H9 (cell line): ENCODE measurements at regions not wholly inside any gene's neighbourhood (a gene's known extent, or its start where the extent isn't known, plus 50 kb on each side); places are given as distances from the start of the nearest gene placed in this dataset.

Experiments used
- DNase-seq: peaks from one replicate; pipeline ENCODE4 v3.0.0-alpha.2; 2017
- H2AFZ ChIP-seq: one replicate; pipeline ENCODE4 v1.6.1; 2013; ENCODE audit warnings: mild to moderate bottlenecking, low read length, control low read depth, moderate library complexity
- H2AK5ac ChIP-seq: 2 replicates; pipeline ENCODE4 v1.6.1; 2013; ENCODE audit warnings: low read length, control low read depth, mixed read lengths; ENCODE audit not compliant: insufficient read length
- H2BK120ac ChIP-seq: one replicate; pipeline ENCODE4 v1.6.1; 2013; ENCODE audit warnings: low read depth, mild to moderate bottlenecking, low read length, control low read depth, inconsistent platforms; ENCODE audit not compliant: poor library complexity, severe bottlenecking
- H2BK12ac ChIP-seq: 2 replicates; pipeline ENCODE4 v1.6.1; 2013; ENCODE audit warnings: low read length, control low read depth, mixed read lengths, low read depth; ENCODE audit not compliant: insufficient read length
- H2BK15ac ChIP-seq: 2 replicates; pipeline ENCODE4 v1.6.1; 2013; ENCODE audit warnings: low read depth, low read length, control low read depth
- H2BK20ac ChIP-seq: one replicate; pipeline ENCODE4 v1.6.1; 2013; ENCODE audit warnings: low read depth, mild to moderate bottlenecking, low read length, control low read depth, inconsistent platforms; ENCODE audit not compliant: poor library complexity, severe bottlenecking
- H2BK5ac ChIP-seq: 2 replicates; pipeline ENCODE4 v1.6.1; 2013; ENCODE audit warnings: low read length, control low read depth, mixed read lengths; ENCODE audit not compliant: insufficient read length
- H3K14ac ChIP-seq: 2 replicates; pipeline ENCODE4 v1.6.1; 2013; ENCODE audit warnings: low read length, control low read depth; ENCODE audit not compliant: insufficient read depth
- H3K18ac ChIP-seq: 2 replicates; pipeline ENCODE4 v1.6.1; 2013; ENCODE audit warnings: low read depth, mild to moderate bottlenecking, mixed read lengths, low read length, control low read depth; ENCODE audit not compliant: insufficient read length
- H3K23ac ChIP-seq: 2 replicates; pipeline ENCODE4 v1.6.1; 2013; ENCODE audit warnings: low read length, control low read depth, mixed read lengths, low read depth; ENCODE audit not compliant: insufficient read length
- H3K23me2 ChIP-seq: 2 replicates; pipeline ENCODE4 v1.6.1; 2013; ENCODE audit warnings: low read depth, mild to moderate bottlenecking, mixed read lengths, low read length, control low read depth; ENCODE audit not compliant: insufficient read length, poor library complexity, severe bottlenecking
- H3K27ac ChIP-seq: 2 replicates; pipeline ENCODE4 v1.5.1; 2013; ENCODE audit warnings: low read length, control low read depth, mixed read lengths, low read depth; ENCODE audit not compliant: insufficient read length
- H3K27me3 ChIP-seq: 2 replicates; pipeline ENCODE4 v1.6.1; 2013; ENCODE audit warnings: low read length, control low read depth, inconsistent platforms; ENCODE audit not compliant: insufficient read depth
- H3K4ac ChIP-seq: 2 replicates; pipeline ENCODE4 v1.6.1; 2013; ENCODE audit warnings: low read depth, mild to moderate bottlenecking, control low read depth, inconsistent platforms, low read length, moderate library complexity
- H3K4me1 ChIP-seq: 2 replicates; pipeline ENCODE4 v1.6.1; 2013; ENCODE audit warnings: low read length, control low read depth, inconsistent platforms; ENCODE audit not compliant: insufficient read depth
- H3K4me2 ChIP-seq: 2 replicates; pipeline ENCODE4 v1.6.1; 2013; ENCODE audit warnings: low read length, control low read depth, mixed read lengths; ENCODE audit not compliant: insufficient read length, insufficient read depth
- H3K56ac ChIP-seq: 2 replicates; pipeline ENCODE4 v1.6.1; 2013; ENCODE audit warnings: low read depth, mild to moderate bottlenecking, mixed read lengths, low read length, control low read depth; ENCODE audit not compliant: insufficient read length
- H3K79me1 ChIP-seq: 2 replicates; pipeline ENCODE4 v1.6.1; 2013; ENCODE audit warnings: low read depth, mild to moderate bottlenecking, moderate library complexity, low read length, control low read depth, inconsistent platforms; ENCODE audit not compliant: insufficient read depth, poor library complexity, severe bottlenecking
- H3K79me2 ChIP-seq: 2 replicates; pipeline ENCODE4 v1.6.1; 2013; ENCODE audit warnings: low read length, control low read depth, inconsistent platforms; ENCODE audit not compliant: insufficient read depth
- H3K9ac ChIP-seq: 2 replicates; pipeline ENCODE4 v1.6.1; 2013; ENCODE audit warnings: low read length, control low read depth, mixed read lengths; ENCODE audit not compliant: insufficient read length; ENCODE audit errors: extremely low read depth
- H3K9me3 ChIP-seq: one replicate; pipeline ENCODE4 v1.6.1; 2013; ENCODE audit warnings: low read depth, low read length, inconsistent platforms; ENCODE audit not compliant: control insufficient read depth
- H3T11ph ChIP-seq: one replicate; pipeline ENCODE4 v1.6.1; 2013; ENCODE audit warnings: mild to moderate bottlenecking, low read length, control low read depth, inconsistent platforms
- H4K20me1 ChIP-seq: one replicate; pipeline ENCODE4 v1.6.1; 2013; ENCODE audit not compliant: control insufficient read depth, insufficient read length, insufficient read depth
- H4K5ac ChIP-seq: 2 replicates; pipeline ENCODE4 v1.6.1; 2013; ENCODE audit warnings: low read depth, mild to moderate bottlenecking, mixed read lengths, low read length, control low read depth; ENCODE audit not compliant: insufficient read length
- H4K8ac ChIP-seq: replicated peaks from 2 replicates; pipeline ENCODE4 v1.6.1; 2013; ENCODE audit warnings: low read length, control low read depth, mixed read lengths, low read depth; ENCODE audit not compliant: insufficient read length
- H4K91ac ChIP-seq: 2 replicates; pipeline ENCODE4 v1.6.1; 2013; ENCODE audit warnings: low read depth, mild to moderate bottlenecking, moderate library complexity, mixed read lengths, low read length, control low read depth; ENCODE audit not compliant: insufficient read length
- H3K27ac Mint-ChIP-seq, 3 experiments: 2 replicates in 2 of 3; 3 replicates in 1 of 3; pipeline ENCODE4 v1.8.0; 2020 to 2021; ENCODE audit warnings: mixed read lengths in 3 of 3, mild to moderate bottlenecking in 1 of 3, moderate library complexity in 1 of 3
- H3K27me3 Mint-ChIP-seq: 2 replicates; pipeline ENCODE4 v1.8.0; 2021; ENCODE audit warnings: low read depth, mild to moderate bottlenecking, moderate library complexity, mixed read lengths
- H3K36me3 Mint-ChIP-seq, 3 experiments: 2 replicates in 2 of 3; 3 replicates in 1 of 3; pipeline ENCODE4 v1.8.0; 2020 to 2021; ENCODE audit warnings: low read depth in 3 of 3, mixed read lengths in 3 of 3; ENCODE audit not compliant: insufficient read depth in 1 of 3
- H3K4me1 Mint-ChIP-seq, 2 experiments: 2 replicates each; pipeline ENCODE4 v1.8.0; 2020; ENCODE audit warnings: mixed read lengths in 2 of 2
- H3K4me3 Mint-ChIP-seq, 2 experiments: 2 replicates in 1 of 2; 3 replicates in 1 of 2; pipeline ENCODE4 v1.8.0; 2020 to 2021; ENCODE audit warnings: mild to moderate bottlenecking in 2 of 2, mixed read lengths in 2 of 2, moderate library complexity in 1 of 2
- H3K9me3 Mint-ChIP-seq, 2 experiments: 2 replicates in 1 of 2; 3 replicates in 1 of 2; pipeline ENCODE4 v1.8.0; 2020; ENCODE audit warnings: mild to moderate bottlenecking in 2 of 2, mixed read lengths in 2 of 2, moderate library complexity in 1 of 2
- WGBS: extraction: QIAGEN DNeasy Blood & Tissue Kit; methylation state at CpG from one replicate; pipeline ENCODE4 v1.1.7; 2013; ENCODE audit warnings: missing lambda C conversion rate, low lambda C conversion rate, mixed read lengths; ENCODE audit not compliant: insufficient read length; ENCODE audit errors: extremely low coverage; 5-methylcytosine and 5-hydroxymethylcytosine counted together
- TF ChIP-seq, protein P1 (sequence below): fragments of 200-600 bp; sonication (generic); conservative IDR thresholded peaks from 3 replicates; pipeline ENCODE4 v1.8.0; 2021; ENCODE audit warnings: antibody characterized with exemption, mild to moderate bottlenecking

DNA sequence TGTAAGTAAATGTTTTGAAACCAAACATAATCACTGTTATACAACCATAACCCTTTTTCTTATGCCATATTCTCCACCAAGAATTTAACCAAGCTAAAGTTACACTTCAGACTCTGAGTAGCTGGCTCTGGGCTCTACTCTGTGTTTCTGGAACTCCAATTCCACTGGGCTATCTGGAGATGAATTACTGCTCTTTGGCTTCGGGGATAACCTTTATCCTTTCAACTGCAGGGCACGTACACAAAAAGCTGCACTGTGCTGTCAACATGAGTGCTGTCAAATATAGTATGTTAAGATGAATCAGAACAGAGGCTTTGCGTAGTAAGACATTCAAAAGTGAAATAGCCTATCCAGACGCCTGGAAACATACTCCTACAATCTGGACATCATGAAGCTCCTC, 500.6 kb downstream of the LTN1 start:
- Histone ChIP-seq H2BK5ac (no peak overlapping the region), H3K79me1 (no peaks in the 10 kb centered on the region), H3K9ac (no peak overlapping the region), H2BK120ac (no peak overlapping the region), H2BK20ac (no peak overlapping the region), H3K4me2 (no peak overlapping the region), H2AK5ac (no peak overlapping the region), H3K56ac (no peak overlapping the region), H2BK15ac (no peak overlapping the region), H4K20me1 (no peaks in the 10 kb centered on the region), H4K91ac (no peak overlapping the region), H3K23me2 (no peaks in the 10 kb centered on the region), H4K8ac (no peak overlapping the region), H3K4ac (no peak overlapping the region), H4K5ac (no peak overlapping the region), H3K27me3 (no peaks in the 10 kb centered on the region), H3T11ph (no peak overlapping the region), H2AFZ (no peak overlapping the region), H3K18ac (no peak overlapping the region), H3K14ac (no peak overlapping the region), H3K4me1 (no peaks in the 10 kb centered on the region), H3K79me2 (no peaks in the 10 kb centered on the region), H2BK12ac (no peak overlapping the region), H3K27ac (no peak overlapping the region), H3K9me3 (no peaks in the 10 kb centered on the region), H3K23ac (no peak overlapping the region)
- Mint-ChIP-seq H3K4me1 (peaks cover 4 to 10% of the 10 kb centered on the region in 2 experiments), H3K9me3 (no peaks in the 10 kb centered on the region), H3K27me3 (no peaks in the 10 kb centered on the region), H3K27ac (no peak overlapping the region), H3K36me3 (no peaks in the 10 kb centered on the region), H3K4me3 (no peak overlapping the region)
- DNase-seq = no peak
- TF ChIP-seq, protein P1, sequence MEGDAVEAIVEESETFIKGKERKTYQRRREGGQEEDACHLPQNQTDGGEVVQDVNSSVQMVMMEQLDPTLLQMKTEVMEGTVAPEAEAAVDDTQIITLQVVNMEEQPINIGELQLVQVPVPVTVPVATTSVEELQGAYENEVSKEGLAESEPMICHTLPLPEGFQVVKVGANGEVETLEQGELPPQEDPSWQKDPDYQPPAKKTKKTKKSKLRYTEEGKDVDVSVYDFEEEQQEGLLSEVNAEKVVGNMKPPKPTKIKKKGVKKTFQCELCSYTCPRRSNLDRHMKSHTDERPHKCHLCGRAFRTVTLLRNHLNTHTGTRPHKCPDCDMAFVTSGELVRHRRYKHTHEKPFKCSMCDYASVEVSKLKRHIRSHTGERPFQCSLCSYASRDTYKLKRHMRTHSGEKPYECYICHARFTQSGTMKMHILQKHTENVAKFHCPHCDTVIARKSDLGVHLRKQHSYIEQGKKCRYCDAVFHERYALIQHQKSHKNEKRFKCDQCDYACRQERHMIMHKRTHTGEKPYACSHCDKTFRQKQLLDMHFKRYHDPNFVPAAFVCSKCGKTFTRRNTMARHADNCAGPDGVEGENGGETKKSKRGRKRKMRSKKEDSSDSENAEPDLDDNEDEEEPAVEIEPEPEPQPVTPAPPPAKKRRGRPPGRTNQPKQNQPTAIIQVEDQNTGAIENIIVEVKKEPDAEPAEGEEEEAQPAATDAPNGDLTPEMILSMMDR = no peak
- WGBS = no CpG with 5 or more reads among the region's 4 CpGs
